ENCODE measurements at regions not wholly inside any gene's neighbourhood (a gene's known extent, or its start where the extent isn't known, plus 50 kb on each side); places are given as distances from the start of the nearest gene placed in this dataset.

DNA sequence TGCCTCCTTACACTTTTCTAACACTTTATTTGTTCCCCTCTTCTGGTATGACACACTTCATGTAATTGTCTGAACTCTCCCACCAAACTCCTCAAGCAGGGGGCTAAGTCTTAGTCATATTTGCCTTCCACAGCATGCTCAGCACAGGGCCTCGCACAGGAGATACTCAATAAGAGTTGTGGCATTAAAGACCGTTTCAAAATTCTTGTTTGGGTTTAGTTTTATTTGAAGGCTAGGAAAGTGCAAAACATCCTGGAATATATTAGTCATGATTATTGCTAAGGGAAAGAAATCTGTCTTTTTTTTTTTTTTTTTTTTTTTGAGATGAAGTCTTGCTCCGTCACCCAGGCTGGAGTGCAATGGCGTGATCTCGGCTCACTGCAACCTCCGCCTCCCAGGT, 137.6 kb upstream of the ECI2 start:
- TF ChIP-seq, protein P1, sequence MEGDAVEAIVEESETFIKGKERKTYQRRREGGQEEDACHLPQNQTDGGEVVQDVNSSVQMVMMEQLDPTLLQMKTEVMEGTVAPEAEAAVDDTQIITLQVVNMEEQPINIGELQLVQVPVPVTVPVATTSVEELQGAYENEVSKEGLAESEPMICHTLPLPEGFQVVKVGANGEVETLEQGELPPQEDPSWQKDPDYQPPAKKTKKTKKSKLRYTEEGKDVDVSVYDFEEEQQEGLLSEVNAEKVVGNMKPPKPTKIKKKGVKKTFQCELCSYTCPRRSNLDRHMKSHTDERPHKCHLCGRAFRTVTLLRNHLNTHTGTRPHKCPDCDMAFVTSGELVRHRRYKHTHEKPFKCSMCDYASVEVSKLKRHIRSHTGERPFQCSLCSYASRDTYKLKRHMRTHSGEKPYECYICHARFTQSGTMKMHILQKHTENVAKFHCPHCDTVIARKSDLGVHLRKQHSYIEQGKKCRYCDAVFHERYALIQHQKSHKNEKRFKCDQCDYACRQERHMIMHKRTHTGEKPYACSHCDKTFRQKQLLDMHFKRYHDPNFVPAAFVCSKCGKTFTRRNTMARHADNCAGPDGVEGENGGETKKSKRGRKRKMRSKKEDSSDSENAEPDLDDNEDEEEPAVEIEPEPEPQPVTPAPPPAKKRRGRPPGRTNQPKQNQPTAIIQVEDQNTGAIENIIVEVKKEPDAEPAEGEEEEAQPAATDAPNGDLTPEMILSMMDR (IDR thresholded peaks at IDR 0.05; ENCODE audit: insufficient read depth, low read depth, low read length, missing control alignments), result no peak
- DNase-seq (ENCODE audit: low read depth), result no peak
- no peak overlapping the region for H3K4me3 ChIP-seq (ENCODE audit: low read length)

DNA sequence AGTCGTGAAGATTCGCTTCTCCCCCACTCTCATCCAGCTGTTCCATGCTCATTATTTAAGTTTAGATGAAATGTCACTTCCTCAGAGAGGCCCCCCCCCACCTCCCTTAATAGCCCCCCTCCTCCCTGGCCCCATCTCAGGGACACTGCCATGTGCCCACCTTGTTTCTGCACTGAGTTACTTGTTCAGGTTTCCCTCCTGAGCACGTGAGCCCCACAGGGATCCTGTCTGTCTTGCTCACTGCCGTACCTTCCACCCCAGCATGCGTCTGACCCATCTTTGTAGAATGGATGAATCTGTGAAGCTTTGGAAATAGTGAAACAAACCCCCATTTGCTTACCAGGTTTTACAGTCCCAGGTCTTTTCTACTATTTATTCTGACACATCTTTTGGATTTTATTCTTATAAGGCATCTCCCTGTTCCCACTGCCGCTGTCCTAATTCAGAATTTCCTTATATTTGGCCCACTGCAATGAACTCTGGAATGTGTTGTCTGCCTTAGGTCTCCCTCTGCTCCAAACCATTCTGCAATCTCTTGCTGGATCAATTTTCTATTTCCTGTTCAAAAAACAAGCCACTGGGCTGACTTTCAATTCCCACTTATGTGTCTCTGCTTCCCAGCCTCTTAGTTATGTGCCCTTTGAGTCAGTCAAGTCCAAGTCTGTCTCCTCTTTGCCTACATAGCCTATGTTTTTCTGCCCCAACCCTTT, 136.5 kb upstream of the ECI2 start:
- H3K4me3 ChIP-seq (ENCODE audit: low read length), result no peak overlapping the region

DNA sequence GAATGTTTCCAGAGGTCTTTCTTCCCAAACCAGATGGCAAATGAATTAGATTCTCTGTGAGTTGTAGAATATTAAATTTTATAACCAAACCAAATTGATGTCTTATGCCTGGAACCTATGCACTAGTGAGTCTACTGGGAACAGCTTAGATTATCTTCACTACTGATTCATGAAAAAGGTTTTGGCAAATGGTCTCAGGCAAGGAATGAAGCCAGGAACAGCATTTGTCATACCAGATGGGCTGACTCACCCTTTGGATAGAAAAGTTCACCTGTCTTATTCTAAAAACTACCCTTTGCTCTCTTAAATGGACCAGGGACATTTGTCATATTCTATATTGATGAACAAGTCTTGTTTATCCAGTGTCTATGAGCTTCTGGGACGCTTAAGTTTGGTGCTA, 135.4 kb upstream of the ECI2 start:
- peak; percentile 79 for DNase-seq (ENCODE audit: low read depth)
- no peak overlapping the region for H3K4me3 ChIP-seq (ENCODE audit: low read length)
- TF ChIP-seq, protein P1 (IDR thresholded peaks at IDR 0.05; ENCODE audit: insufficient read depth, low read depth, low read length, missing control alignments), result no peak

More for the DNA sequence above, 136.5 kb upstream of the ECI2 start:
- DNase-seq (ENCODE audit: low read depth), result no peak
- TF ChIP-seq, protein P1 (IDR thresholded peaks at IDR 0.05; ENCODE audit: insufficient read depth, low read depth, low read length, missing control alignments), result no peak

DNA sequence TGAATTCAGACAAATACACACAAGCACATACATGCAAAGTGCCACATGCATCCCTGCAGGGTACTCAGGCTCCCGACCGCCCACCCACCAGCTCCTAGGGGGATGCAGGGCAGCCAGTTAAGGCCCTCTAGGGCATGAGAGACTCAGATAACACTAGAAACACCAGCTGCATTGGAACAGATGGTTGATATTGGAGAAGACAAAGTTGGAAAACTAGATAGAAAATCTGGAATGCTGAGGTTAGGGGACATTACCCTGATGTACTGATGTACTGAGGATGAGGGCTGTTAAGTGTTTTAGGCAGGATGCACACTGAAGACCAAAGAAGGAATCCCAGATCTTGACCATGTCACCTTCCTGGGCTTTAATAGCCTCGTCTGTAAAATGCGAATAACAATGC, 134.6 kb upstream of the ECI2 start:
- H3K4me3 ChIP-seq (ENCODE audit: low read length), result no peak overlapping the region
- TF ChIP-seq, protein P1 (IDR thresholded peaks at IDR 0.05; ENCODE audit: insufficient read depth, low read depth, low read length, missing control alignments), result no peak
- no peak for DNase-seq (ENCODE audit: low read depth)

DNA sequence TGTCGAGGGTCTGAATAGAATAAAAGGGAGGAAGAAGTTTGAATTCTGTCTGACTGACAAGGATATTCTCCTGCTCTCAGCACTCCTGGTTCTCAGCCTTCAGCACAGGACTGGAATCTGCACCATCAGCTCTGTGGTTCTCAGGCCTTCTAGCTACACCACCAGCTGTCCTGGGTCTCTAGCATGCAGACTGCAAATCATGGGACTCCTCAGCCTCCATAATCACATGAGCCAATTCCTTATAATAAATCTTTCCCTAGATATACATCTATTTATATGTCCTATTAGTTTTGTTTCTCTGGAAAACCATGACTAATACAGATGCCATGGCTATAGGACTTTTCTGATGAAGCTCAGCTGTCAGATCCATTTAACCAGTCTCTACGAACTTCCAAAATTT, 132.8 kb upstream of the ECI2 start:
- TF ChIP-seq, protein P1 (IDR thresholded peaks at IDR 0.05; ENCODE audit: insufficient read depth, low read depth, low read length, missing control alignments), result no peak
- no peak overlapping the region for H3K4me3 ChIP-seq (ENCODE audit: low read length)
- DNase-seq (ENCODE audit: low read depth), result no peak

DNA sequence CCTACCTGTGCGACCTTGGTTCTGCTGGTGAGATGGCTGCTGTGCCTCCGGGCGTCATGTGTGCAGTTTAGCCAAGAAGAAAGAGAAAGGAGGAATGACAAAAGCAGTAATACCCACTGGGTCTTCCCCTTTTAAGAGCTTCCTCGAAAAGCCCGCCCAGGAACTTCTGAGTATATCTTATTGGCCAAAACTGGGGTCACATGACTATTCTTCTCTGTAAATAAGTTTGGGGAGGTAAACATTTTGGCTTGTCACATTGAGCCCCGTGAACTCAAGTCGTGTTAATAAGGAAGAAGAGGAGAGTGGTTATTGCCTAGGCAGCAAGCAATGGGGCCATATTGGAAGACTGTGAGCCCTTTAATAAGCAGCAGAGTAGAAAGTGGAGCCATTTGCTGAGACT, 130.4 kb upstream of the ECI2 start:
- DNase-seq (ENCODE audit: low read depth), result no peak
- TF ChIP-seq, protein P1 (IDR thresholded peaks at IDR 0.05; ENCODE audit: insufficient read depth, low read depth, low read length, missing control alignments), result no peak
- H3K4me3 ChIP-seq (ENCODE audit: low read length), result no peak overlapping the region

DNA sequence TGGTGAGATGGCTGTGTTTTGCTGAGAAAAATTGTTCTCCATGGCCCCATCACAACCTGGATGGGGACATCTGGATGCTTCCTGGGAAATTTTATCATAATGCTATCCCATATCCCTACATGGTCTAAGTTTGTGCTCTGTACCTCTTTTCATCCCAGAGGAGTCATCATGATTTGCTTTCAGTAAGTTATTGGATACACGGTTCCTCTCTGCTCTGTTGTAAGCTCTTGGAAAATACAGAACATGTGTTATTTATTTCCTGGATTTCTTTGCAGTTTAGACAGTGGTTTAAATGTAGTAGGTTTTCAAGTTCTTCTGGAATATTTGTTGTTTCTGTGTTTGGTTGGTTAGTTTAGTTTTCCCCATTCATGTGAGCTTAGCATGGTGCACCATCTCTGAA, 129.2 kb upstream of the ECI2 start:
- no peak overlapping the region for H3K4me3 ChIP-seq (ENCODE audit: low read length)
- no peak for DNase-seq (ENCODE audit: low read depth)
- TF ChIP-seq, protein P1 (IDR thresholded peaks at IDR 0.05; ENCODE audit: insufficient read depth, low read depth, low read length, missing control alignments), result no peak

Data from epithelial cell of esophagus (primary cell).